ENCODE measurements at regions not wholly inside any gene's neighbourhood (a gene's known extent, or its start where the extent isn't known, plus 50 kb on each side); places are given as distances from the start of the nearest gene placed in this dataset.

DNA sequence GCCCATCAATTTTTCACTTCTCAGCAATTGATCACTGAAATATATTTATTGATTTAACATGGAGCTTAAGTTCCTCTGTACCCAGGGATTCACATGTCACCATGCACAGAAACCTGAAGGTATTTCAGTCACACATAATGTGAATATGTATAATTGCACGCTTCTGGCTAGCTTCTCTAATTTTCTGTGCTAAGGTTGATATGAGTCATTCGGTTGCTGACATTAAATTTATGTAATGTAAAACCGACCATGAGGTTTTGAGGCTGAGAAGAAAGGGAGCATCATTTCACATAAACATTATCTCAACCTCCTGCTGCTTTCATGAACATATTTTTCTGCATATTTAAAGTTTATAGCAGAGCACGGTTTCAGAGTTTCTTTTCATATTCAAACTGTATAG is 381.0 kb upstream of the TPK1 start (continued):
- TF ChIP-seq, protein P1, sequence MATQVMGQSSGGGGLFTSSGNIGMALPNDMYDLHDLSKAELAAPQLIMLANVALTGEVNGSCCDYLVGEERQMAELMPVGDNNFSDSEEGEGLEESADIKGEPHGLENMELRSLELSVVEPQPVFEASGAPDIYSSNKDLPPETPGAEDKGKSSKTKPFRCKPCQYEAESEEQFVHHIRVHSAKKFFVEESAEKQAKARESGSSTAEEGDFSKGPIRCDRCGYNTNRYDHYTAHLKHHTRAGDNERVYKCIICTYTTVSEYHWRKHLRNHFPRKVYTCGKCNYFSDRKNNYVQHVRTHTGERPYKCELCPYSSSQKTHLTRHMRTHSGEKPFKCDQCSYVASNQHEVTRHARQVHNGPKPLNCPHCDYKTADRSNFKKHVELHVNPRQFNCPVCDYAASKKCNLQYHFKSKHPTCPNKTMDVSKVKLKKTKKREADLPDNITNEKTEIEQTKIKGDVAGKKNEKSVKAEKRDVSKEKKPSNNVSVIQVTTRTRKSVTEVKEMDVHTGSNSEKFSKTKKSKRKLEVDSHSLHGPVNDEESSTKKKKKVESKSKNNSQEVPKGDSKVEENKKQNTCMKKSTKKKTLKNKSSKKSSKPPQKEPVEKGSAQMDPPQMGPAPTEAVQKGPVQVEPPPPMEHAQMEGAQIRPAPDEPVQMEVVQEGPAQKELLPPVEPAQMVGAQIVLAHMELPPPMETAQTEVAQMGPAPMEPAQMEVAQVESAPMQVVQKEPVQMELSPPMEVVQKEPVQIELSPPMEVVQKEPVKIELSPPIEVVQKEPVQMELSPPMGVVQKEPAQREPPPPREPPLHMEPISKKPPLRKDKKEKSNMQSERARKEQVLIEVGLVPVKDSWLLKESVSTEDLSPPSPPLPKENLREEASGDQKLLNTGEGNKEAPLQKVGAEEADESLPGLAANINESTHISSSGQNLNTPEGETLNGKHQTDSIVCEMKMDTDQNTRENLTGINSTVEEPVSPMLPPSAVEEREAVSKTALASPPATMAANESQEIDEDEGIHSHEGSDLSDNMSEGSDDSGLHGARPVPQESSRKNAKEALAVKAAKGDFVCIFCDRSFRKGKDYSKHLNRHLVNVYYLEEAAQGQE (IDR thresholded peaks at IDR 0.05; ENCODE audit: low read depth): no peak
- TF ChIP-seq SP1 (IDR thresholded peaks at IDR 0.05; ENCODE audit: low read depth) (no peak), RAD21 (IDR thresholded peaks at IDR 0.05; ENCODE audit: low read depth) (no peak), POLR2A (IDR thresholded peaks at IDR 0.05; ENCODE audit: borderline replicate concordance, extremely low read depth, insufficient read depth, insufficient read length) (no peak), SIN3A (IDR thresholded peaks at IDR 0.05; ENCODE audit: low read depth) (no peak)

DNA sequence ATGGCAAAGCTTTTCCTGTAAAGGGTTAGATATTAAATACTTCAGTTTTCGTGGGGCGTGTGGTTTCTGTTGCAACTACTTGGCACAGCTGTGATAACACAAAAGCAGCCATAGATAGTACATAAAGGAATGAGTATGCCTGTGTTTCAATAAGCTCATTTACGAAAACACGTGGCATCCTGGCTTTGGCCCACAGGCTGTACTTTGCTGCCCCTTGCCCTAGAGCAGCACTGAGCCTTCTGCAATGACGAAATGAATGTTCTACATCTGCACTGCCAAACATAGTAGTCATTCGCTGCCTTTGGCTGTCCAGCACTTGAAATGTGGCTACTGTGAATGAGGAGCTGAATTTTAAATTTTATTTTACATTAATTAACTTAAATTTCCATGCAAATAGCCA is 376.2 kb upstream of the TPK1 start:
- CTCF ChIA-PET: no interaction called here
- Histone ChIP-seq H3K36me3 (ENCODE audit: control insufficient read depth in 1 of 2, insufficient read depth in 2 of 2, low read length in 2 of 2) (no peaks in the 10 kb centered on the region), H2AFZ (ENCODE audit: low read depth, low read length, poor library complexity, severe bottlenecking) (no peak overlapping the region), H3K79me2 (ENCODE audit: insufficient read depth, low read length) (no peaks in the 10 kb centered on the region), H3K9me3 (ENCODE audit: control insufficient read depth in 1 of 2, insufficient read depth in 1 of 2, low read depth in 1 of 2, low read length in 2 of 2) (peaks cover 3 to 7% of the 10 kb centered on the region in 2 experiments; a peak in 2 of 4 replicates), H3K9ac (ENCODE audit: low read length) (no peak overlapping the region), H3K4me2 (ENCODE audit: low read length) (no peak overlapping the region), H3K27me3 (ENCODE audit: insufficient read depth, low read length) (no peaks in the 10 kb centered on the region), H3K4me1 (ENCODE audit: control insufficient read depth in 1 of 2, insufficient read depth in 2 of 2, low read length in 2 of 2) (no peaks in the 10 kb centered on the region), H3K4me3 (replicated peaks in 1 of 2; ENCODE audit: low read depth in 1 of 2, low read length in 2 of 2) (no peak overlapping the region), H4K20me1 (ENCODE audit: insufficient read depth) (no peaks in the 10 kb centered on the region), H3K9me2 (ENCODE audit: insufficient read depth) (no peaks in the 10 kb centered on the region), H3K27ac (ENCODE audit: low read depth, low read length) (no peak overlapping the region)
- no peak for DNase-seq (ENCODE audit: low read depth, low spot score)
- ATAC-seq: no peak
- intact Hi-C loops (cut with micrococcal nuclease): no loop called here
- no TSS peak for BruUV-seq (replicated peaks)
- POLR2A ChIA-PET: no interaction called here
- RAD21 ChIA-PET (ENCODE audit: low non-redundant PET in 1 of 2, low total read pairs in 2 of 2, uncharacterized antibody in 2 of 2, unreplicated experiment in 2 of 2): no interaction called here
- TF ChIP-seq, protein P1 (IDR thresholded peaks at IDR 0.05; ENCODE audit: low read depth): no peak
- TF ChIP-seq ELF1 (IDR thresholded peaks at IDR 0.05; ENCODE audit: borderline replicate concordance, low read depth): no peak
- TF ChIP-seq YY1 (IDR thresholded peaks at IDR 0.05; ENCODE audit: extremely low read depth, insufficient replicate concordance, low read depth, low read length): no peak
- TF ChIP-seq POLR2A (IDR thresholded peaks at IDR 0.05; ENCODE audit: borderline replicate concordance, extremely low read depth, insufficient read depth, insufficient read length): no peak
- no peak for TF ChIP-seq EZH2 (IDR thresholded peaks at IDR 0.05)
- TF ChIP-seq ZFX (IDR thresholded peaks at IDR 0.05): no peak
- no peak for TF ChIP-seq EZH2phosphoT487 (IDR thresholded peaks at IDR 0.05; ENCODE audit: borderline replicate concordance)
- TF ChIP-seq SP1 (IDR thresholded peaks at IDR 0.05; ENCODE audit: low read depth): no peak
- TF ChIP-seq, protein P2, sequence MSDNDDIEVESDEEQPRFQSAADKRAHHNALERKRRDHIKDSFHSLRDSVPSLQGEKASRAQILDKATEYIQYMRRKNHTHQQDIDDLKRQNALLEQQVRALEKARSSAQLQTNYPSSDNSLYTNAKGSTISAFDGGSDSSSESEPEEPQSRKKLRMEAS (IDR thresholded peaks at IDR 0.05): no peak
- TF ChIP-seq, protein P3, sequence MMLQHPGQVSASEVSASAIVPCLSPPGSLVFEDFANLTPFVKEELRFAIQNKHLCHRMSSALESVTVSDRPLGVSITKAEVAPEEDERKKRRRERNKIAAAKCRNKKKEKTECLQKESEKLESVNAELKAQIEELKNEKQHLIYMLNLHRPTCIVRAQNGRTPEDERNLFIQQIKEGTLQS (IDR thresholded peaks at IDR 0.05): no peak
- TF ChIP-seq EGR1 (IDR thresholded peaks at IDR 0.05; ENCODE audit: low read depth): no peak
- no peak for TF ChIP-seq CEBPB (IDR thresholded peaks at IDR 0.05; ENCODE audit: low read depth)
- TF ChIP-seq, protein P4, sequence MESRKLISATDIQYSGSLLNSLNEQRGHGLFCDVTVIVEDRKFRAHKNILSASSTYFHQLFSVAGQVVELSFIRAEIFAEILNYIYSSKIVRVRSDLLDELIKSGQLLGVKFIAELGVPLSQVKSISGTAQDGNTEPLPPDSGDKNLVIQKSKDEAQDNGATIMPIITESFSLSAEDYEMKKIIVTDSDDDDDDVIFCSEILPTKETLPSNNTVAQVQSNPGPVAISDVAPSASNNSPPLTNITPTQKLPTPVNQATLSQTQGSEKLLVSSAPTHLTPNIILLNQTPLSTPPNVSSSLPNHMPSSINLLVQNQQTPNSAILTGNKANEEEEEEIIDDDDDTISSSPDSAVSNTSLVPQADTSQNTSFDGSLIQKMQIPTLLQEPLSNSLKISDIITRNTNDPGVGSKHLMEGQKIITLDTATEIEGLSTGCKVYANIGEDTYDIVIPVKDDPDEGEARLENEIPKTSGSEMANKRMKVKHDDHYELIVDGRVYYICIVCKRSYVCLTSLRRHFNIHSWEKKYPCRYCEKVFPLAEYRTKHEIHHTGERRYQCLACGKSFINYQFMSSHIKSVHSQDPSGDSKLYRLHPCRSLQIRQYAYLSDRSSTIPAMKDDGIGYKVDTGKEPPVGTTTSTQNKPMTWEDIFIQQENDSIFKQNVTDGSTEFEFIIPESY (IDR thresholded peaks at IDR 0.05; ENCODE audit: extremely low read depth, insufficient replicate concordance, low read length): no peak
- no peak for TF ChIP-seq POLR2AphosphoS5 (IDR thresholded peaks at IDR 0.05; ENCODE audit: low read depth, low read length)
- TF ChIP-seq ZNF274 (IDR thresholded peaks at IDR 0.05; ENCODE audit: low read depth, low read length): no peak

All from HCT116 (cell line).